MM.1S (cell line): ENCODE measurements at regions not wholly inside any gene's neighbourhood (a gene's known extent, or its start where the extent isn't known, plus 50 kb on each side); places are given as distances from the start of the nearest gene placed in this dataset.

Experiments used
- DNase-seq: peaks from one replicate; pipeline ENCODE4 v3.0.0-alpha.2; 2015
- H2AFZ ChIP-seq: fragments of 300-600 bp; sonication (generic); 2 replicates; pipeline ENCODE4 v1.6.0; 2016; ENCODE audit warnings: antibody characterized with exemption, low read length
- H3F3A ChIP-seq: fragments of 300-600 bp; sonication (generic); 2 replicates; pipeline ENCODE4 v1.6.1; 2016; ENCODE audit warnings: mild to moderate bottlenecking, antibody characterized with exemption, low read length, moderate library complexity, mixed read lengths; ENCODE audit not compliant: insufficient read depth
- H3K27ac ChIP-seq: fragments of 300-600 bp; sonication (generic); 2 replicates; pipeline ENCODE4 v1.5.1; 2016; ENCODE audit warnings: mild to moderate bottlenecking, low read length
- H3K27me3 ChIP-seq: fragments of 300-600 bp; sonication (generic); replicated peaks from 2 replicates; pipeline ENCODE4 v1.6.0; 2016; ENCODE audit warnings: low read length; ENCODE audit not compliant: insufficient read depth
- H3K36me3 ChIP-seq: fragments of 300-600 bp; sonication (generic); replicated peaks from 2 replicates; pipeline ENCODE4 v1.6.1; 2016; ENCODE audit warnings: mild to moderate bottlenecking, low read length, mixed read lengths; ENCODE audit not compliant: insufficient read depth
- H3K4me1 ChIP-seq: fragments of 300-600 bp; sonication (generic); 2 replicates; pipeline ENCODE4 v1.6.1; 2016; ENCODE audit warnings: low read length, mixed read lengths
- H3K4me2 ChIP-seq: fragments of 300-600 bp; sonication (generic); 2 replicates; pipeline ENCODE4 v1.6.0; 2016; ENCODE audit warnings: low read depth, low read length
- H3K4me3 ChIP-seq: fragments of 300-600 bp; sonication (generic); 2 replicates; pipeline ENCODE4 v1.5.1; 2016; ENCODE audit warnings: low read length, mixed read lengths
- H3K79me2 ChIP-seq: fragments of 300-600 bp; sonication (generic); 2 replicates; pipeline ENCODE4 v1.6.1; 2016; ENCODE audit warnings: mixed run types, low read length, mixed read lengths
- H3K9ac ChIP-seq: fragments of 300-600 bp; sonication (generic); 2 replicates; pipeline ENCODE4 v1.6.1; 2016; ENCODE audit warnings: low read length, mixed read lengths
- H3K9me2 ChIP-seq: fragments of 300-600 bp; sonication (generic); replicated peaks from 2 replicates; pipeline ENCODE4 v1.6.1; 2016; ENCODE audit warnings: mild to moderate bottlenecking, low read length, mixed read lengths; ENCODE audit not compliant: insufficient read depth
- H3K9me3 ChIP-seq: fragments of 300-600 bp; sonication (generic); replicated peaks from 2 replicates; pipeline ENCODE4 v1.6.1; 2016; ENCODE audit warnings: mild to moderate bottlenecking, low read length, mixed read lengths; ENCODE audit not compliant: insufficient read depth
- H4K20me1 ChIP-seq: fragments of 300-600 bp; sonication (generic); 2 replicates; pipeline ENCODE4 v1.6.1; 2016; ENCODE audit warnings: mild to moderate bottlenecking, low read length, moderate library complexity, mixed read lengths; ENCODE audit not compliant: insufficient read depth
- EZH2 ChIP-seq: fragments of 300-600 bp; sonication (generic); optimal IDR thresholded peaks from 2 replicates; pipeline ENCODE3; 2017; ENCODE audit warnings: low read depth, mild to moderate bottlenecking, antibody characterized with exemption, low read length, mixed read lengths
- EZH2phosphoT487 ChIP-seq: fragments of 300-600 bp; sonication (generic); IDR thresholded peaks from 2 replicates; pipeline ENCODE4 v1.6.1; 2018; ENCODE audit warnings: antibody characterized with exemption, low read length
- TF ChIP-seq, protein P1 (sequence below): fragments of 300-600 bp; sonication (generic); IDR thresholded peaks from 2 replicates; pipeline ENCODE4 v1.5.1; 2016; ENCODE audit warnings: antibody characterized with exemption, low read length, mixed read lengths

DNA sequence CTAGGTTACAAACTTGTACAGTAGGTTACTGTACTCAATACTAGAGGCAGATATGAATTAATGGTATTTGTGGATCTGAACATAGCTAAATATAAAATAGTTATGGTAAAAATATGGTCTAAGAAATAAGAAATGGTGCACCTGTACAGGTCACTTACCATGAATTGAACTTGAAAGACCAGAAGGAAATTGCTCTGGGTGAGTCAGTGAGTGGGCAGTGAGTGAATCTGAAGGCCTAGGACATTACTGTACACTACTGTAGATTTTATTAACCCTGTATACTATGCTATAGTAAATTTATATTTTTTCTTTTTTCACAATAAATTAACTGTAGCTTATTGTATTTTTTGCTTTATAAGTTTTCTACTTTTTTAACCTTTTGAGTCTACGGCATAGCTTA, 1020.4 kb downstream of the CDH18 start:
- Histone ChIP-seq H3K4me3 (no peak overlapping the region), H4K20me1 (no peaks in the 10 kb centered on the region), H3K79me2 (no peaks in the 10 kb centered on the region), H3K36me3 (no peaks in the 10 kb centered on the region), H3K4me1 (no peaks in the 10 kb centered on the region), H3K4me2 (no peak overlapping the region), H3K27ac (no peak overlapping the region), H3K9me3 (no peaks in the 10 kb centered on the region), H3F3A (no peaks in the 10 kb centered on the region), H3K9me2 (no peaks in the 10 kb centered on the region), H3K27me3 (no peaks in the 10 kb centered on the region), H3K9ac (no peak overlapping the region), H2AFZ (no peak overlapping the region)
- TF ChIP-seq EZH2: no peak
- no peak for TF ChIP-seq EZH2phosphoT487
- TF ChIP-seq, protein P1, sequence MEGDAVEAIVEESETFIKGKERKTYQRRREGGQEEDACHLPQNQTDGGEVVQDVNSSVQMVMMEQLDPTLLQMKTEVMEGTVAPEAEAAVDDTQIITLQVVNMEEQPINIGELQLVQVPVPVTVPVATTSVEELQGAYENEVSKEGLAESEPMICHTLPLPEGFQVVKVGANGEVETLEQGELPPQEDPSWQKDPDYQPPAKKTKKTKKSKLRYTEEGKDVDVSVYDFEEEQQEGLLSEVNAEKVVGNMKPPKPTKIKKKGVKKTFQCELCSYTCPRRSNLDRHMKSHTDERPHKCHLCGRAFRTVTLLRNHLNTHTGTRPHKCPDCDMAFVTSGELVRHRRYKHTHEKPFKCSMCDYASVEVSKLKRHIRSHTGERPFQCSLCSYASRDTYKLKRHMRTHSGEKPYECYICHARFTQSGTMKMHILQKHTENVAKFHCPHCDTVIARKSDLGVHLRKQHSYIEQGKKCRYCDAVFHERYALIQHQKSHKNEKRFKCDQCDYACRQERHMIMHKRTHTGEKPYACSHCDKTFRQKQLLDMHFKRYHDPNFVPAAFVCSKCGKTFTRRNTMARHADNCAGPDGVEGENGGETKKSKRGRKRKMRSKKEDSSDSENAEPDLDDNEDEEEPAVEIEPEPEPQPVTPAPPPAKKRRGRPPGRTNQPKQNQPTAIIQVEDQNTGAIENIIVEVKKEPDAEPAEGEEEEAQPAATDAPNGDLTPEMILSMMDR: no peak
- DNase-seq: no peak

DNA sequence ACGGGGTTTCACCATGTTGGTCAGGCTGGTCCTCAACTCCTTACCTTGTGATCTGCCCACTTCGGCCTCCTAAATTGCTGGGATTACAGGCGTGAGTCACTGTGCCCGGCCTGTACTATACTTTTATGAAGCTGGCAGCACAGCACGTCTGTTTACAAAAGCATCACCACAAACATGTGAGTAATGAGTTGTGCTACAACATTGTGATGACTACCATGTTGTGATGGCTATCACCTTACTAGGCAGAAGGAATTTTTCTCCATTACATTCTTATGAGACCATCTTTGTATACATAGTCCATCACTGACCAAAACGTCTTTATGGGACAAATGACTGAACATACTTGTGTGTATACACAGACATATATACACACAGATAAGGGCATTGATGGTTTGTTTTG, 1019.0 kb downstream of the CDH18 start:
- Histone ChIP-seq H3K4me1 (no peaks in the 10 kb centered on the region), H3K27ac (no peak overlapping the region), H3K36me3 (no peaks in the 10 kb centered on the region), H2AFZ (no peak overlapping the region), H3K79me2 (no peaks in the 10 kb centered on the region), H3K9ac (no peak overlapping the region), H3F3A (no peaks in the 10 kb centered on the region), H4K20me1 (no peaks in the 10 kb centered on the region), H3K9me3 (no peaks in the 10 kb centered on the region), H3K9me2 (no peaks in the 10 kb centered on the region), H3K27me3 (no peaks in the 10 kb centered on the region), H3K4me2 (no peak overlapping the region), H3K4me3 (no peak overlapping the region)
- TF ChIP-seq EZH2phosphoT487 (no peak), EZH2 (no peak)
- TF ChIP-seq, protein P1: no peak
- DNase-seq: no peak

DNA sequence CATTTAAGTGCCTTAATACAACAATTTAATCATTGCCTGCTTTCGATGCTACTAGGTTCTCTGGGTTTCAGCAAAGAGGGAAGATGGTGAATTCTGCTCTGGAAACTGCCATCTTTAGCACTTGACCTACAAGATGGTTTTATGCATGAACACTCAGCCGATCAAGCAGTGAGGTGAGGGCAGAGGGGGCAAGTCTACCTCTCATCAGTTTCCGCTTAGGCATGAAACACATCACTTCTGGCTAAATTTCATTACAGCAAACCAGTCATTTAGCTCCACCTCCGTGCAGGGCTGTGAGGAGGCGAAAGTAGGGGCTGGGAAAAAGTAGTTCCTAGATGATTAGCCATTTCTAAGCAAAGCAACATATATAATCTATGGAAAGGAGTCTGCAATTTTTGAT, 1018.0 kb downstream of the CDH18 start:
- no peak for TF ChIP-seq EZH2
- TF ChIP-seq, protein P1: no peak
- no peak for TF ChIP-seq EZH2phosphoT487
- Histone ChIP-seq H3K4me2 (no peak overlapping the region), H3K4me3 (no peak overlapping the region), H3K27me3 (no peaks in the 10 kb centered on the region), H2AFZ (no peak overlapping the region), H3K9ac (no peak overlapping the region), H3K36me3 (no peaks in the 10 kb centered on the region), H3K9me3 (no peaks in the 10 kb centered on the region), H3K4me1 (no peaks in the 10 kb centered on the region), H3K27ac (no peak overlapping the region), H4K20me1 (no peaks in the 10 kb centered on the region), H3K79me2 (no peaks in the 10 kb centered on the region), H3F3A (no peaks in the 10 kb centered on the region), H3K9me2 (no peaks in the 10 kb centered on the region)
- DNase-seq: no peak
